ENCODE measurements at regions not wholly inside any gene's neighbourhood (a gene's known extent, or its start where the extent isn't known, plus 50 kb on each side); places are given as distances from the start of the nearest gene placed in this dataset.

GRCh38 chr12:89797436-89797835 is 88.8 kb upstream of the ATP2B1 start:
- TF ChIP-seq CTCF (IDR thresholded peaks at IDR 0.05; ENCODE audit: low read depth, low read length) = no peak
- no peak for TF ChIP-seq EZH2phosphoT487 (IDR thresholded peaks at IDR 0.05; ENCODE audit: low read depth)
